HG03066 (cell line): ENCODE measurements at regions not wholly inside any gene's neighbourhood (a gene's known extent, or its start where the extent isn't known, plus 50 kb on each side); places are given as distances from the start of the nearest gene placed in this dataset.

Source experiments
- ATAC-seq: cut with Tn5 transposase; IDR thresholded peaks from one replicate; pipeline ENCODE4 v1.9.1; 2021; ENCODE audit warnings: low read depth; ENCODE audit not compliant: unreplicated experiment

DNA sequence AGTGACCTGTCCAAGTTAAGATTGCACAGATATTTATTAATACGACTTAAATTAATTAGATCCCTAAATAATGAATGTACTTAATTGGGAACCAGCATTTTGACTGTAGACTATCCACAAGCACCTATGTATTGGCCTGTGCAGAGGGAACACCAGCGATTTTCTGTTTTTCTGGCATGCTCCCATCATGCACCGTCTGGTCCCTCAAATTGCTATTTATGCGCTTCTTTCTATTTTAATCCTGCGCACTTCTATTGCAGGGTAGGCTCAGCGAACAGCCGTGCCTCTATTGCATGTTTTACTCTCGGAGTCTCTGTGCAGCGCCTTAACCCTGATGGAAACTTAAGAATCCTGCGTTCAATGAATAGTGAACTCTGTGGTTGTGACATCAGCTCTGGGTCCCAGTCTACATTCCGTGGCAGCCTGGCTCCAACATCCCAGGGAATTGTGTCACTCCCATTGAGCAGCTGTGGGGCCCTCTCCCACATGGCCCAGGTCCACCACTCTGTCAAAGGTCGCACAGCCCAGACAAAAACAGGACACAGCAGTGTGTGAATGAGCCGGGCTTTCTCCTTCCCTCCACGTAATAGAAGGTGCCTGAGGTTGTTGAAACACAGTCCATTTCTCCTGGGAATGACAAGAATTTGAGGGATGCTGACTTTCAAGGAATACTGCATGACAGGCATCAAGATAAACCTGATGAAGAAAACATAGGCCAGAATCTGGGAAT is 239.7 kb upstream of the KLF6 start:
- ATAC-seq: no peak

DNA sequence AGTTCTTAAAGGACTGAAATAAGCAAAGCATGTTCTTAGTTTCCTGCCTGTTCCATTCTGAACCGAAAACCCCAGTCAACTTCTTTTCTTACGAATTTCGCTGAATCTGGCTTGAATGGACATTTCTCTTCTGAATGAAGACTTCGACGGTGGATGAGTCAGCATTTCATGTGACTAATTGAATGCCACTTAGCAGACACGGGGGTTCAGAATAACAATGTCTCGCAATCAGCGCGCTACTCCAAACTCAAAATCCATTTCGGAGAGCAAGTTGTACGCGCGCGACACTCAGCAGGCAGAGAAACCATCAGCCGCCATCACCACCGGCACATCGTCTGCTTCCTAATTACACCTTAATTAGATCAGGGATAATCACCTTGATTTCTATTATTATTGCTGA is 239.0 kb upstream of the KLF6 start:
- no peak for ATAC-seq

GRCh38 chr10:4022473-4022872 is 237.5 kb upstream of the KLF6 start:
- no peak for ATAC-seq

DNA sequence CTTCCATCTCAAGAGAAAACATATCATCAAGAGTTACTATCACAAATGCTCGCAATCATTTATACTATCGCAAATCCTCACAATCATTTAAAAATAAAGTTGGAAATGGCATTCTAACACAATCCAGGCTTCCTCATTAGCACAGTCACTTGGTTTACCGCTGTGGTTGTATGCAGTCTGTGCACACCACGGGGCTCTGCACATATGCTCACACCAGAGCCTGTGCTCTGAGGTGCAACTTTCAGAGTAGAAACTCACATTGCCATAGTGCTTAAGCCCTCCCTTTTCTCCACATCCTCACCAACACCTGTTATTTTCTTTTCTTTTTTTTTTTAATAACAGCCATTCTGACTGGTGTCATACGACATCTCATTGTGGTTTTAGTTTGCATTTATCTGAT is 235.6 kb upstream of the KLF6 start:
- no peak for ATAC-seq

GRCh38 chr10:4018054-4018511 is 233.1 kb upstream of the KLF6 start:
- no peak for ATAC-seq

DNA sequence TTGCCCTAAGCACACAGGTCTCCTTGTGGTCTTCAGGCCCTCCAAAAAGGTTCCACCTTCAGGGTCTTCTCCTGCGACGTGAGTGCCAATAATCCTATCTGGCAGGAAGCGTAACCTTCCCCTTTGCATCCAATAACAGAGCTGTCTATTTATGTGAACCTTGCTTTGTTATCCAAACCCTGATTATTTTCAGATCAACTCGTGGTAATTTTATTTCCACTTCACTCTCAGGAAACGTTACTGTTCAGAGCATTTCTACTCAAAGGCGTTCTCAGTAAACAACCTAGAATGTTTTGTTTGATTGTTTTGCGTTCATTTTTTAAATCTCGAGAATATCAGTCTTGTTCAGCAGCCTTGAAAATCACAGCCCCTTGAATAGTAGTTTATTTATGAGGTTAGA is 232.3 kb upstream of the KLF6 start:
- no peak for ATAC-seq

GRCh38 chr10:4016214-4016740 is 231.3 kb upstream of the KLF6 start:
- ATAC-seq: no peak

DNA sequence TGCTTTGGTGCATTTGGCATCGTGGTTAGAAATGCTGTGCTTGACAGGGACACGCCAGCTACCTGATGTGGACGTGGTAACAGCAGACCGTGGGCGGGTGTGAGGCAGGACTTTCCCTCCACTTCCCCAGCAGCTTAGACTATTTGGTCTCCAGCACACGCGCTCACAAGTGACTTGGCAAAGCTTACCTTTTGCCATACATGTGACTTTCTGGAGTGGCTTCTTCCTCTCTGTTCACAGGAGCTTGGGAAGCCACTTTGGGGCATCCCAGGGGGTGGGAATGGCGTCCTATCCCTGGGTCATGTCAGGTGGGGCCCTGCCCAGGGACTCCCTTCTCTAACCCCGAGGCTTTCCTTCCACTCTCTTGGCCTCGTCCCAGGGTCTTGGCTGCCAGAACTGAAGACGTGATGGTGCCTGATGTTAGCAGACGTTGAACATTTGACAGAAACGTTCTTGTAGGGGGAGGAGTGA is 228.7 kb upstream of the KLF6 start:
- peak; percentile 84 for ATAC-seq

DNA sequence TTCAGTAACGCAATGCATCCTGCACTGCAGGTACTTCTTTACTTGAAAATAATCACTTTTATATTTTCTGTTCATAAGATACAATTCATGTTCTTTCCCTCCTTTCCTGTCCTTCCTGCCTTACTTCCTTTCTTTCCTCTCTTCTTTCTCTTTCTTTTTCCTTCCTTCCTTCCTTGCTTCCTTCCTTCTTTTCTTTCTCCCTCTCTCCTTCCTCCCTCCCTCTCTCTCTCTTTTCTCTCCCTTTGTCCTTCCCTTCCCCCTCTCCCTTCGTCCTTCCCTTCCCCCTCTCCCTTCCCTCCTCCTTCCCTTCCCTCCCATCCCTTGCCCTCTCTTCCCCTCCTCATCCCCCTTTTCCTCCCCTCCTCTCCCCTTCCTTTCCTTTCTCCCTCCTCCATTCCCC is 227.8 kb upstream of the KLF6 start:
- no peak for ATAC-seq

DNA sequence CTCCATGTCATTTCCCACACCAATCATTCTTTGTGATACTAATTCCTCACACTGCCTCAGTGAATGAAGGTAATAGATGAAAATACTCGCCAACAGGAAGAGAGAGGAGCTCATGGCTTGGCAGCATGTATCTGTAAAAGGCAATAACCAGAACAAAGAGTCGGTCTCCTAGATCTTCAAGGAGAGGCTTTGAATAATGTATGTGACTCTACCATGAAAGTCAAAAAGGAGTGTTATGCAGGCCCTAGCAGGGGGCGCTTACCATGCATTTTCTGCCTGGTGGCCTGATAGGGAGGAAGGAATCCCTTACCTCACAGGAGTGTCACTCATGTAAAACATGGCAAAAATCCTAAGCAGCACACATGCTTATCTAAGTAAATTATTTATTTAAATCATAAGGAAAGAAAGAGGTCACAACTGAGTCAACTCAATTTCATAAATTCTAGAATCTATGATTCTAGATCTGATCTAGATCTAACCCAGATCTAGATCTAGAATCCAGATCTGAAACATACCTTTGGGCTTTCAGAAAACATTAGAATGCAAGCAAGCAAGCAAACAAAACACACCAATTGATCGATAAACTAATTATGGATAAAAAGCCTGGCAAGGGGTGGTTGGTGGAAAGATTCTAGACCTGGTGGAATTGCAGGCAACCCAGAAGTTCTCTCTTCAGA is 226.3 kb upstream of the KLF6 start:
- no peak for ATAC-seq

DNA sequence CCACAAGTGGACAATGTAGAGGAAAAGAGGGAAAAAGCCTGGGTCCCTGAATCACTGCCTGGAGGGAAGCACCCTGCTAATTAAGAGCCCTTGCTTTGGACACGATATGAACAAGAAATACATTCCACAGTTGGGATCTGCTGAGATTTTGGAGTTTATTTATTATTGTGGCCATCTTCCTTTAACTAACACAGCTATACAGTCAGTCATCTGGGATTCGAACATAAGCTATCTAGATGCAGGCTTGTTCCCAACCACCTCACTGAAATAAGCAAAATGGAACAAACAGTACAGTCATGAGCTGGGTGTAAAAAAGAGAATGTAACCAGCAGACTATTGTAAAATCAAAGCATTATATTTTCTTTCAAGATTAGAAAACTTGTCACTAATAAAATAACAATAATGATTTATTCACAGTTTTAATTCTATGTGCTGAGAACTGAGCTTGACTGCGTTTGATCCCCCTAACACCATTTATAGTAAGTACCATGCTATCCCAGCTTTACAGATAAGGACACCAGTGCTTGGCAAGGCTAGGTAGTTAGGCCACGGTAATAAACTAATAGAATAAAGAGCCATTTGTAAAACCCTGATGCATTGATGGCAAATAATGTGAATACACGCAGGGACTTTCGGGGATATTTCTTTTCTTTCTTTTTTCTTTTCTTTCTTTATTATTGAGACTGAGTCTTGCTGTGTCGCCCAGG is 223.8 kb upstream of the KLF6 start:
- ATAC-seq: no peak

- no peak for ATAC-seq
These were observed 222.8 kb upstream of the KLF6 start for GRCh38 chr10:4007771-4008170.

- ATAC-seq: no peak
These were observed 221.8 kb upstream of the KLF6 start for GRCh38 chr10:4006858-4007257.

DNA sequence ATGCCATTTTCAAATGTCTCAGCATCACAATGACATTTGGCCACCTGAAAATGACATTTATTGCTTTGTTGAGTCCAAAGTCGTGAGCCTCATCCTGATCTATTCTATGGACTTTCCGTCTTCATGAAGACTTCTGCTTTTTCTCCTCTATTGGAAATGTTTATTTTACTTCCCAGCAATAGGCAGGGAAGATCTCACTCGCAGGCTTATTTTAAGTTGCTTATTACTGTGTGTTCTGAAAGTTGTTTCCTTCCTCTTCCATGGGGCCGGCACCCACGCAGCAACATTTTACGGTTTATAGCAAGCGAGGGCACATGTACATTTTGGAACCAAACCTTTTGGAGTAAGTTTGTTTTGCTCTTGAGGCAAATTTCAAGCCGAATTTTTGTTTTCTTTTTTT is 221.0 kb upstream of the KLF6 start:
- no peak for ATAC-seq

DNA sequence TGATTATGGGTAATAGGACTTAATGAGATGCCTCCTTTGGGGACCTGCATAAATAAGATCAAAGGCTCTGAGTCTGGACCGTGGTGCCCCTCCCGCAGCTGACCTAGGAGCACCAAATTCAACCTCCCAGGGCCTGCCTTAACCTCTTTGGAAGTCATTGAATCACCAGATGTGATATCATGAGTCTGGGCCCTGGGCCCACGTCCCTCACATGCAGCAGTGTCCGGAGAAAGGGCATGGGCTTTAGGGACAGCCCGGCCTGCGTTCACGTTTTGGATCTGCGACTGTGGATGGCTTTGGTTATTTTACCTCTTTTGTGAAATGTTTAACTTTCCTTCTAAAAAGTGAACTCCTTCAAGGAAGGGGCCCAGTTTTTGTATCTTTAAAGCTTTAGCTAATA is 220.0 kb upstream of the KLF6 start:
- ATAC-seq: no peak

DNA sequence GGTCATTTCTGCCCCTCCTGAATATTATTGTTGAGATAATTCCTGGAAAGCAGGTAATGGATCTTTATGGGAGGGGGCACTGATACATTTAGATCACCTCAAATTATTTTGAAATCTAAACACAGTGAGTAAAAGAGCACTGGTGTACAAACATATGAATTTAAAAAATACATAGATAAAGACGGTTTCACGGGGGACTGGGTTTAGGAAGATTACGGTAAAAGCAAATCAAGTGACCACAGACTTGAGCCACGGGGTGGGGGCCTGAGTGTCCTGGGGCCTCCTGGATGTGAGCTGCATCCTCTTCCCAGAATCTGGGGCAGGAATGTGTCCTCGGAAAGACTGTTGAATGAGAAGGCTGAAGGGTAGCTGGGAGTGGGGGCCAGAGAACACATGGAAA is 219.1 kb upstream of the KLF6 start:
- no peak for ATAC-seq

DNA sequence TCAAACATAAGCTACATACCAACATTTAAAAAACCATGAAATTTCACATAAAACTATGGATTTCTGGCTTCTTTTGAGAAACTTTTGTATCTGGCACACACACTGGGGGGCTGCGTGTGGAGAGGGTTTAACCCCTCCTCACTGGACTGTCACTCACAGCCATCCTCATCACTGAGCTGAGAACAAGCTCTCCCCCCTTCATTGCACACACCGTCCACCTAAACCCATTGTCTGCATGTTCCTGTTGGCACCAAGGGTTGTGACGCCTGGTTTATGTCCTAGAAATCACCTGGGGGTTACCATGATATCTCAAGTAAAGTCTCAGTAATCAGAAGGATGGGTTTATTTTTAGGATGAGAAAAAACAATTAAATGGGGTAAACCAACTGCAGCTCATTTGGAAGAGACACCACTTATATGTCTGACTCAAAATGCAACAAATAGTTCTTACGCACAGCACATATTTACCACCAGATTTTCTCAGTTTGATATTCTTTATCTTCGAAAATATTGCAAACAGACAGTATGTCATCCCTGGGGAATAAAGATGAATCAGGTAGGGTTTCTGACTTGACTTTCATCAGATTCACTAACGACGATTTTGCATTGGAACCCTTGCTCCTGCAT is 218.5 kb upstream of the KLF6 start:
- ATAC-seq: no peak

GRCh38 chr10:4001811-4002210 is 216.8 kb upstream of the KLF6 start:
- no peak for ATAC-seq

DNA sequence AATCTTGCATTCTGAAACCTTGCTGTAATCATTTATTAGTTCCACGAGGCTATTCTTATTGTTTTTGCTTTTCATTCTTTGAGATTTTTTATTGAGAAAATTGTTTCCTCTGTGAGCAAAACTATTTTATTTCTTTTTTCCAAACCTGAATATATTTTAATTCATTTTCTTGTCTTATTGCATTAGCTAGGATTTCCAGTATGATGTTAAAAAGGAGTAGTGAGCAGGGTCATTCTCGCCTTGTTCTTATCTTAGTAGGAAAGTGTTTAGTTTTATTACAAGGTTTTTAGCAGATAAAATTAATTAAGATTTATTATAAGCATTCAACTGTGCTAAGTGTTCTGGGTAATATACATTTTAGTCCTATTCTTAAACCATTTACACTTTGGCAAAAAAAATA is 214.6 kb upstream of the KLF6 start:
- no peak for ATAC-seq

DNA sequence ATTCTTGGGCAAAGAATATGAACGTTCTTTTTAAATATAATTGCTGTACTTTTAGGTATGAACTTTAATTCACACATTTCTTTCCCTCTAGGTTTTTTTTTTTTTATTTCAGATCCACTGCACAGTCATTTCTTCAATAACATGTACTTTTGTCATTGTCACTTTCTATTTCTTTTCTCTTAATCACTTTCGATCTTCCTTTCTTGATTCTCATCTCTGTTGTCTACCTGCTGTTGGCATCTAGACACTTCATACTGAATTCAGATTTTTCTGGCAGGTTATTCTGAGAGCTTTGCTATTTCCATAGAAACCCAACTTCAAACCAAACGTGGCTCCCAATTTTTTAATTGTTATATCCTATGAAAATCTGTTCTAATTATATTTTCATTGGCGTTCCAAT is 211.7 kb upstream of the KLF6 start:
- no peak for ATAC-seq
